Fibroblast of skin of back (primary cell): ENCODE measurements at regions not wholly inside any gene's neighbourhood (a gene's known extent, or its start where the extent isn't known, plus 50 kb on each side); places are given as distances from the start of the nearest gene placed in this dataset.
A peak's percentile ranks its signal among the peaks of the same experiment; 100 is the strongest.
"Not testable (repeated sequence)": the region's sequence is repeated elsewhere in the genome, so short reads cannot be mapped to it uniquely, and the experiment has no call there.

Source experiments
- DNase-seq: peaks from one replicate; pipeline ENCODE4 v3.0.0-alpha.2; 2013

DNA sequence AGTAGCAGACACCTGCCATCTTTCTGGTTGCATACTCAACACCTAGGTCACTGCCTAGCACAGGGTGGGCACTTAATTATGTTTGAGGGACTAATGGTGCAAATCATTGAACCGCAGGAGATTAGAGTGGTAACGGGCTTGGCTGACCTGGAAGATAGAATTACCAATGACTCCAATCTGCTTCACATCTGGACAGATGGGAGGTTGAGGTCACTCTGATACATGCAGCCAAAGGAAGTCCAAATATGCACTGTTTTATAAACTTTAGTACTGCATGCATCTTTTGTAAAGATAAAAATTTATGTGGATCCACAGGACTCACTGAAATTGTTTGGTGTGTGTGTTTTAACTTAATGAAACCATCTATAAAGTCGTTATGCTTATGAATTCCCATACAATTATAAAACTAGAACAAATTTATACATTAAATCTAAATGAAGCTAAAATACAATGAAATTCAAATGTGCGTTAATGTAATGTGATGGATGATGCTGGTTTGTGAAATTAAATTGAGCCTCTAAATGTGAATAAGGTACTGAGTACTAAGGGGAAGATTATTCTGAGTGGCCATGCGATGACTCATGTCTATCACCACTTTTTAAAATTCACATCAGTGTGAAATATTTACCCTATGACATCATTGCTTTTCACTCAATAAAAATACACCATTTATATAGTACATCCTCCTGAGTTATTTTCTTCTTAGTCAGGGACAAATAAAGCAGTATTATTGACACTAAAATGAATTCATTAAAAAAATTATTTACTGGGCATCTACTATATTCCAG, 224.7 kb upstream of the FAM78B start:
- DNase-seq: peak; percentile 19

DNA sequence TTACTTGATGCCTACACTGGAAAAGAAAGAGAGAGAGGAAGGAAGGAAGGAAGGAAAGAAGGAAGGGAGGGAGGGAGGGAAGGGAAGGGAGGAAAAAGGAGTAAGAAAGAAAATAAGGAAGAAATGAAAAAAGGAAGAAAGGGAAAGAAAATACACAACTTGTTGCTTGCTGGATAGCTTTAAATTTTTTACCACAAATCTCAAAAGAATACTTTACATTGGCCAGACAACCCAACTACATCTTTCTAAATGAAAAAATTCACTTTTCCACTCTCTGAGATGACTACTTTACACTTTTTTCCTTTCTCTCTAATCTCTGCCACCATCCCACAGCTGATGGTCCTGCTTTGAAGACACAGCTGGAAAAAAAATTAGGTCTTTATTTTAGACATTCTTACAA, 228.9 kb upstream of the FAM78B start:
- DNase-seq: no peak

DNA sequence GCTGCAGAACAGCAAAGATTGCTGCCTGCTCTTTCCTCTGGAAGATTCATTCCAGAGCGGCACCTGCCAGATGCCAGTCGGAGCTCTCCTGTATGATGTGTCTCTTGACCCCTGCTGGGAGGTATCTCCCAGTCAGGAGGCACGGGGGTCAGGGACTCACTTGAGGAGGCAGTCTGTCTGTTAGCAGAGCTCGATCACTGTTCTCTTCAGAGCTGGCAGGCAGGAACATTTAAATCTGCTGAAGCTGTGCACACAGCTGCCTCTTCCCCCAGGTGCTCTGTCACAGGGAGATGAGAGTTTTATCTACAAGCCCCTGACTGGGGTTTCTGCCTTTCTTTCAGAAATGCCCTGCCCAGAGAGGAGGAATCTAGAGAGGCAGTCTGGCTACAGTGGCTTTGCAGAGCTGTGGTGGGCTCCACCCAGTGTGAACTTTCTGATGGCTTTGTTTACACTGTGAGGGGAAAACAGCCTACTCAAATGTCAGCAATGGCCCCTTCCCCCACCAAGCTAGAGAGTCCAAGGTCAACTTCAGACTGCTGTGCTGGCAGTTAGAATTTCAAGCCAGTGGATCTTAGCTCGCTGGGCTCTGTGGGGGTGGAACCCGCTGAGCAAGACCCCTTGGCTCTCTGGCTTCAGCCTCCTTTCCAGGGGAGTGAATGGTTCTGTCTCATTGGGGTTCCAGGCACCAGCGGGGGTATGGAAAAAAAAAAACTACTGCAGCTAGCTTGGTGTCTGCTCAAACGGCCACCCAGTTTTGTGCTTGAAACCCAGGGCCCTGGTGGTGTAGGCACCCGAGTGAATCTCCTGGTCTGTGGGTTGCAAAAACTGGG, 242.7 kb upstream of the FAM78B start:
- DNase-seq: not testable (repeated sequence)

- DNase-seq: no peak
Measured at GRCh38 chr1:166410083-166410385, 243.2 kb upstream of the FAM78B start.

GRCh38 chr1:166416831-166417230, 250.0 kb upstream of the FAM78B start:
- DNase-seq: not testable (repeated sequence)

DNA sequence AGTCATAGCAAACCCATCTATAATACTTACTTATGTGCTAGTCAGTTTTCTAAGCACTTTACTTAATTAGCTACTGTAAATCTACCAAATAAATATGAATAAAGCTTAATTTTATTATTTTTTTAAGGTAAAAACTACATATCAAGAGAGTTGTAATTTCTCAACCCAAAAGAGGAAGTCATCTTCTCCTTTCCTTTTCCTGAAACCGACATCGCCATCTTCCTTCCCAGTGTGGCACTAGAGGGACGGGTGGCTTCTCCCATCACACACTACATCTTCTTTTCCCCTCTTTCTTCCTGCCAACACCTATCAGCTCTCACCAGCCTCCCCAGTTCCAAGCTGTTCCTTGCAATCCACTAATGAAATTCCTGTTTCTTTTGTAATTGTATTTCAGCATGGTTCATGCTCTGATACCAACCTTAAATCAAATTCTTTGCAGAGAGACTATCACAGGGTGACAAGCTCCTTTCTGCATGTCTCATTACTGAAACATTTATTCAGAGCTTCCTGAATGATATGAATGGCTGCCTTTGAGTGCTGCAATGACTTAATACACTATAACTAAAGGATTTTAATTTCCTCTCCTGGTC, 251.6 kb upstream of the FAM78B start:
- DNase-seq: no peak

DNA sequence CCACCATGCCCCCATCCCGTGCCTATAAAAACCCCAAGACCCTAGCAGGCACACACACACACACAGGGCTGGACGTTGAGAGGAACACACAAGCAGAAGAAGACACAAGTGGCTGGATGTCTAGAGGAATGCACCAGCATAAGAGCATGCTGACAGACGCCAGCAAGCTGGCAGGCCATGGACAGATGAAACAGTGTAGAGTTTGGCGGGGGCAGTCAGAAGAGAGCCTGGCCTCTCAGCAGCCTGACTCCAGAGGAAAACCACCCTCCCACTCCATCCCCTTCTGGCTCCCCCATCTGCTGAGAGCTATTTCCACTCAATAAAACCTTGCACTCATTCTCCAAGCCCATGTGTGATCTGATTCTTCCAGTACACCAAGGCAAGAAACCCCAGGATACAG, 255.8 kb upstream of the FAM78B start:
- not testable (repeated sequence) for DNase-seq

GRCh38 chr1:166432655-166433054, 265.9 kb upstream of the FAM78B start:
- no peak for DNase-seq

DNA sequence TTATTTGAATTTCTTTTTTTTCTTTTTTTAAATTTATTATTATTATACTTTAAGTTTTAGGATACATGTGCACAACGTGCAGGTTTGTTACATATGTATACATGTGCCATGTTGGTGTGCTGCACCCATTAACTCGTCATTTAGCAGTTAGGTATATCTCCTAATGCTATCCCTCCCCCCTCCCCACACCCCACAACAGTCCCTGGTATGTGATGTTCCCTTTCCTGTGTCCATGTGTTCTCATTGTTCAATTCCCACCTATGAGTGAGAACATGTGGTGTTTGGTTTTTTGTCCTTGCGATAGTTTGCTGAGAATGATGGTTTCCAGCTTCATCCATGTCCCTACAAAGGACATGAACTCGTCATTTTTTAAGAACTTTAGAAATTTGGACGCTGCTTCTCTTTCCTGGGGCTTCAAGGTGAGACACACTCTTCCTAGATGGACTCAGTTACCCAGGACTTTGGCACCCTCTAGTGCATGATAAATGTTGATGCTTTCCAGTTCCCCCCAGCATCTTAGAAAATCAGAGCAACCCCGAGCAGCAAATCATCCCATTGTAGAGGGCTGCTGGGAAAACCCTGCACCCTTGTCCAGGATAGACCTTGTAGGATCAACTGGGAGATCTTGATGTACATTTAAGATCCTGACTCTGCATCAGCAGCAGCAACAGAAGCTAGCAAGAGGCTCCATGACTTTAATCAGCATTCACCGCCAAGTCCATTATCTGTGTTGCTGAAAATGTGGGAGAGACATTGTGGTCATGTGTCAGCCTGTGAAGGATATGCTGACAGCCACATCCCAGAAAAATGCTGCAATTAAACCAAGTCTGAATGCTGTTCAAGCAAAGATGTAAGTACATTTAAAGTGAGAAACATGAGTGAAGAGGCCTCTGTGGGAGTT, 266.9 kb upstream of the FAM78B start:
- not testable (repeated sequence) for DNase-seq

DNA sequence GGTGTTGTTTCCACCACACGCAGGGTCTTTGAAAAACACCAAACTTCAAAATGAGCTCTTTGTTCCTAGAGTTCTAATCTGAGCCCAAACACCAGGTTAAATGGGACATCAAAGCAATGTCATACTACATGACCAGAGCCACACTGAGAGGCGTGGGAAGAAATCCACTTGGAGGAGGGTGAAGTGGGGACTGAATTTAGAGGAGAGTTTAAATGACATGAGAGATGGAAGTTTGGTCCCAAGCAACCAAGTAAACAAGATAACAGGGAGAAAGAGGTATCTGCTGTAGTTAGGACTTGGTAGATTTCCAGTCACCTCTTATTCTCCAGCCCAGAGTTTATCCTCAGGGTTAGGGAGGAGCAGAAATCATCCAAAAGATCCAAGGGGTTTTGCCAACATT, 290.9 kb upstream of the FAM78B start:
- no peak for DNase-seq

DNA sequence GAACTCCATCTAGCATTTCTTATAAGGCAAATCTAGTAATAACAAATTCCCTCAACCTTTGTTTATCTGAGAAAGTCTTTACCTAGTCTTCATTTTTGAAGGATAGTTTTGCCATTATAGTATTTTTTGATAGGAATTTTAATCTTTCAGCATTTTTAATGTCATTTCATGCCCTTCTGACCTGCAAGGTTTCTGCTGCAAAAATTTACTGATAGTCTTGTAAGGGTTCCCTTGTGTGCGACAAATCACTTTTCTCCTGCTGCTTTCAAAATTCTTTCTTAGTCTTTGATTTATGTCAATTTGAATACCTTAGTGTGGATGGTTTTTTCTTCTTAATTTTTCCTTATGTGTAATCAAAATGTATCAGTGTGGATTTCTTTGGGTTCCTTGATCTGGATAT, 297.5 kb upstream of the FAM78B start:
- no peak for DNase-seq

DNA sequence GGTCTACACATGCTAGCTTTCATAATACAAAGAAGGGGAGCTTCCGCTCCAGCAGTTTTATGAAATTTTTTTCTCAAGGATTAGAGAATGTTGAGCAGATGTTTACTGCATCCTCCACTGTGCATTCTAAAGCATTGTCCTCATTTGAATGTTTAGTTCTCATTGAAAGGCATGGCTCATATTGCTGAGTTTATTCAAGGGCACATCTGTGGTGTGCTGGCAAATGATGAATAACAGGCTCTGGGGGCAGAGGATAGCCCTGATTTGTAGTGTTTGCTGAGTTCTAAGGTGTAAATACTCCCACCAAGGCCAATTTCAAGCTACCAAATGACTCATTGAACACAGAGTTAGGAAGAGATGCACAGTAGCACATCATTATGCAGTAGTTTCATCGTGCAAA, 303.2 kb upstream of the FAM78B start:
- no peak for DNase-seq

- no peak for DNase-seq
Measured at GRCh38 chr1:166470441-166470840, 303.6 kb upstream of the FAM78B start.

DNA sequence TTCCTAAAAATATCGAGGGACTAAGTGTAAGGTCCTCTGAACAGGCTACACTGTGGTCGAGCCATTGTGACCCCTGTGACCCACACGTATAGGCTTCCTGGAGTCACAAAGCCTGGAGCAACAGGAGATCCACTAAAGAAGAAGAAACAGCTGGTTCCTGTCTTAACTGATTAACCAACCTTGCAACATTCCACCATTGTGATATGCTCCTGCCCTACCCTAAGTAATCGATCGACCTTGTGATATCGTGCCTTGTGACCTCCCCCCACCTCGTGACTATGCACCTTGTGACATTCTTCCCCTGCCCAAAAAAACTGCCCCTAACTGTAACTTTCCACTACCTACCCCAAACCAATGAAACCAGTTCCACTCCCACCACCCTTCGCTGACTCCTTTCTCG, 304.6 kb upstream of the FAM78B start:
- no peak for DNase-seq

- peak; percentile 13 for DNase-seq
Measured at GRCh38 chr1:166479052-166479631, 312.3 kb upstream of the FAM78B start.

DNA sequence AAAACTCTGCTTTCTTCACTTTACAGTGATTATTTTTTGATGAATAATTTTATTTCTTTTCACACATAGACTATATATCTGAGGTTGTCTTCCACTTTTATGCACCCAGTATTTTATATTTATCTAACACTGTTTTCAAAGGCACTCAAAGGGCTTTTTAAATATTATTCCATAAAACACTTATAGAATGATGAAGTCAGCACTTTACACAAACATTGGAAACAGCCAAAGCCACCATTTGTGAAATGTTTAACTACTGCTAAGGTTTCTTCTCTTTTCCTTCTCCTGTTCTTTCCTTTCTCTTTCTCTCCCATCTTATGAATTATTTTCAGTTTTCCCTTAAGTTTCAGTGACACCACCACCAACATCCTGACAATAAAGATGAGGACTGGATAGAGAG, 317.7 kb upstream of the FAM78B start:
- no peak for DNase-seq

GRCh38 chr1:166484871-166485270, 318.1 kb upstream of the FAM78B start:
- no peak for DNase-seq

GRCh38 chr1:166485620-166486019, 318.8 kb upstream of the FAM78B start:
- no peak for DNase-seq

- no peak for DNase-seq
Measured at GRCh38 chr1:166488327-166488726, 321.5 kb upstream of the FAM78B start.

DNA sequence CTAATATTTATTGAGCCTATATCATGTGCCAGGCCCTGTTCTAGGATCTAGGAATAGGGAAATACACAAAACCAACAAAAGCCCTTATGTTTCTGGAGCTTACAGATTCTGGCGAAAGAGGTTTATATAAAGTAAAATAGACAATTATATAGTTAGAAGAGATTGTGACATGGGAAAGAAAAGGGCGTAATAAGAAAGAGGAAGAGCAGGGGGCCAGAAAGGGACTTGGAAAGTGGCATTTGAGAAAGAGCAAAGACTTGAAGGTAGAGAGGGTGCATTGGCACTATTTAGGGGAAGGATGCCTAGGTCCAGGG, 322.5 kb upstream of the FAM78B start:
- no peak for DNase-seq

DNA sequence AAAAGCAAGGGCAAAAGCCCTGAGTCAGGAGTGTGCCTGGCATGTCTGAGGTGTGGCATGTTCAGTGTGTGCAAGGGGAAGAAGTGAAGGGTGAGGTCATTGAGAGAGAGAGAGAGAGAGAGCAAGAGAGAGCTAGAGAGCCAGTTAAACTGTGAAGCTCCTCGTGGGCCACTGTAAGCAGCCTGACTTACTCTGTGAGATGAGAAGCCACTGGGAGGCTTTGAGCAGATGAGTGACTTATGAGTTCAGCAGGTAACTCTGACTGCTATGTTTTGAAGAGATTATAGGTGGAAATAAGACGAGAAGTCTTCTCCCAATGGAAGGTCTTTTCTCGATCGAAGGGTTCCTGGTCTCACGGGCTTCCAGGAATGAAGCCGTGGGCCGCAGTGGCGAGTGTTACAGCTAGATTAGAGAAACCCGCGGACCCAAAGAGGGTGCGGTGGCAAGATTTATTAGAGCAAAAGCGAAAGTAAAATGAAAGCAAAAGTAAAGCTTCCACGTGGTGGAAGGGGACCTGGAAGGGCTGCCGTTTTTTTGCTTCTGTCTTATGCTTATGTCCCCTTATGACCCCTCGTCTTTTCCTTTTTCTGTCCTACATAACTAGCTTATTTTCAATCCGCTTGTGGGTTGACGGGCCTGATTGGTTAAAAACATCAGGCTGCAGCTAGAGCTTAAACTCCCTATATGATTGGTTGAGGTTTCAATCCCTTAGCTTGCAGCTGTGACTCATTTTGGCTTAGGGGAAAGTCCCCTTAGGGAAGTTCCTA, 323.1 kb upstream of the FAM78B start:
- no peak for DNase-seq
